VCaP (cell line): ENCODE measurements at regions not wholly inside any gene's neighbourhood (a gene's known extent, or its start where the extent isn't known, plus 50 kb on each side); places are given as distances from the start of the nearest gene placed in this dataset.
"Not testable (repeated sequence)": the region's sequence is repeated elsewhere in the genome, so short reads cannot be mapped to it uniquely, and the experiment has no call there.

ENCODE experiments used
- H3K27ac ChIP-seq: fragments of 450-650 bp; 2 replicates; pipeline ENCODE4 v1.5.1; 2017
- CTCF ChIP-seq: fragments of 450-650 bp; conservative IDR thresholded peaks from 2 replicates; pipeline ENCODE4 v1.5.1; 2017; ENCODE audit warnings: mild to moderate bottlenecking, moderate library complexity

- no peak for TF ChIP-seq CTCF
- H3K27ac ChIP-seq = no peak overlapping the region
Measured at GRCh38 chr14:104401785-104402184, 177.8 kb upstream of the C14orf180 start.

GRCh38 chr14:104402303-104402702 is 177.3 kb upstream of the C14orf180 start:
- not testable (repeated sequence) for H3K27ac ChIP-seq

- H3K27ac ChIP-seq = no peak overlapping the region
- TF ChIP-seq CTCF = no peak
Measured at GRCh38 chr14:104403421-104404220, 175.9 kb upstream of the C14orf180 start.

GRCh38 chr14:104404922-104405321 is 174.6 kb upstream of the C14orf180 start:
- TF ChIP-seq CTCF = no peak
- peak overlapping the region; percentile 72 for H3K27ac ChIP-seq

GRCh38 chr14:104405360-104406226 is 174.0 kb upstream of the C14orf180 start:
- peak overlapping the region; percentile 72 for H3K27ac ChIP-seq
- TF ChIP-seq CTCF = no peak

GRCh38 chr14:104406831-104407230 is 172.7 kb upstream of the C14orf180 start:
- TF ChIP-seq CTCF = no peak
- peak overlapping the region; percentile 72; the same call in 1 of the 2 replicates for H3K27ac ChIP-seq

GRCh38 chr14:104416383-104416782 is 163.2 kb upstream of the C14orf180 start:
- TF ChIP-seq CTCF = no peak
- no peak overlapping the region for H3K27ac ChIP-seq
